Activated CD4-positive, alpha-beta T cell treated with anti-CD3 and anti-CD28 coated beads for 24 hours (primary cell): ENCODE measurements at regions not wholly inside any gene's neighbourhood (a gene's known extent, or its start where the extent isn't known, plus 50 kb on each side); places are given as distances from the start of the nearest gene placed in this dataset.
"Not testable (repeated sequence)": the region's sequence is repeated elsewhere in the genome, so short reads cannot be mapped to it uniquely, and the experiment has no call there.

ENCODE experiments used
- DNase-seq, 2 donors: peaks; one replicate each; pipeline ENCODE4 v3.0.0-alpha.2; 2020; ENCODE audit warnings: low read depth in 2 of 2

DNA sequence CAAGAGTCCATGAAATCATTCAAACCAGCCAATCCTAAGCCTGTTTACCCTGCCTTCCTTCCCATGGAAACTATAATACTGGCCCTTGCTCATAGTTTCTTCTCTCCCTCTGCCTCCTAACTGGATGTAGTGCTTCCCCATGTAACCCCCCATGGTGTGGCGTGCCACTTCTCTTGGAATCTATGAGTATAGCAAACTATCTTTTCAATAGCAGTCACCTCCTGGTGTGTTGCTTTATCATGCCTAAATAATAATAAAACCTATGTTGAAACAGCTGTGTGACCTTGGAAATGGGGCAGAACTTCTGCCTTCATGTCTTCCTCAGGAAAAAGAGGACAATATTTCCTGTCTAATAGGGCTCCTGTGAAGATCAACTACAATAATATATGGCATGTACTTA lies 234.8 kb upstream of the EDNRA start:
- no peak for DNase-seq

- DNase-seq: not testable (repeated sequence)
Measured at GRCh38 chr4:147246528-147246927, 234.4 kb upstream of the EDNRA start.

DNA sequence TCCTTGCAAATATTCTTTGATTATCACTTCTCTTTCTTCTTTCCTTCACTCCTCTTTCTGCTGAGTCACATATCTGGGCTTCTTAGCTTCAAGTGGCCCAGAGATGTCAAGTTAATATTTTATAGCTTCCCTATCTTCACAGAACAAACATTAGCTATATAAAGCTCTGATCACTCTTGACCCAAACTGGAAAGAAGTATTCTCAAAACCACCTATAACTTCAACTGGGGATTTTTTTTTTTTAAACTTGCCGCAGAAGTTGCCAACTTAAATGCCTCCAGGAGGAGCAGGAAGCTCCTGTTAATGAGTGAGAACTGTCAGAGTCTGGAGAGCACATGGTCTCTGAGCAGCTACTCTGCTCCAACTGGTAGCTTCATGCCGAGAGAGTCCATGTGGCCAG lies 233.3 kb upstream of the EDNRA start:
- no peak for DNase-seq

- no peak for DNase-seq
Measured at GRCh38 chr4:147250062-147250461, 230.8 kb upstream of the EDNRA start.

GRCh38 chr4:147255268-147255667 lies 225.6 kb upstream of the EDNRA start:
- DNase-seq: not testable (repeated sequence)

DNA sequence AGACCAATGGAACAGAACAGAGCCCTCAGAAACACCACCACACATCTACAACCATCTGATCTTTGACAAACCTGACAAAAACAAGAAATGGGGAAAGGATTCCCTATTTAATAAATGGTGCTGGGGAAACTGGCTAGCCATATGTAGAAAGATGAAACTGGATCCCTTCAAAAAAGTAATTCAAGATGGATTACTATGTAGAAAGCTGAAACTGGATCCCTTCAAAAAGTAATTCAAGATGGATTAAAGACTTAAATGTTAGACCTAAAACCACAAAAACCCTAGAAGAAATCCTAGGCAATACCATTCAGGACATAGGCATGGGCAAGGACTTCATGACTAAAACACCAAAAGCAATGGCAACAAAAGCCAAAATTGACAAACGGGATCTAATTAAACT lies 221.6 kb upstream of the EDNRA start:
- not testable (repeated sequence) for DNase-seq

- no peak for DNase-seq
Measured at GRCh38 chr4:147284256-147284835, 196.6 kb upstream of the EDNRA start.

- DNase-seq: no peak
Measured at GRCh38 chr4:147284935-147285334, 196.0 kb upstream of the EDNRA start.

- no peak for DNase-seq
Measured at GRCh38 chr4:147285751-147286150, 195.1 kb upstream of the EDNRA start.

DNA sequence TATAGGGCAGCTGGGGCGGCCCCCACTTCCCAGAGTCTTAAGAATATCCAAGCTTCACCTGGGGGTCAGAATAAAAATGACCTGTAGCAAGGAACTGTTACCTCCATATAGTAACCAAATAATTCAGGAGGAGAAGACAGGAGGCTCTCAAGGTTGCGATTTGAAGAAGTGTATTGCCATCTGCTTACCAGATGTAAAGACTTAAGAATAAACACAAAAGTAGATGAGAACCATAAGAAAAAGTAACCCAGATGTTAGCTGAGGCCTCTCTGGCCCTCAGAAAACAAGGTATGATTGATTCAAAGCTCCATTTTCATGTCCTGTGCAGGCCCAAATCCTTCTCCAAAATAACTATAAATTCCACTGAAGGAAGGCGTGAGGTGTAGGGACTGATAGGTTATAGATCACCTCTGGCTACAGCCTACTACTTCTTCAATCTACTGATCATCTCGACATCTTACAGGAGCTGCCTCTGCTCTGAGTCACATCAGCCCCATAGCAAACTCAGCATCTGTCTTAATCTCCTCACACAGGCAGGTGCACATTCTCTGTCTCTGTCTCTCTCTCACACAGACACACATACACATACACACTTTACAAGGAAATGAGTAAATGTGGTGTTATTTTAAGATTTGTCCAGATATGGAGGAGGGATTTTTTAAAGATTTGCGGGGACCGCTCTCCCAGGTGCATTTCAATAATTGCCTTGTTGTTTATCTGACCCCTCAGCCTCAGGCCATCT lies 193.9 kb upstream of the EDNRA start:
- no peak for DNase-seq

GRCh38 chr4:147287588-147287890 lies 193.4 kb upstream of the EDNRA start:
- DNase-seq: no peak

GRCh38 chr4:147288512-147288911 lies 192.4 kb upstream of the EDNRA start:
- DNase-seq: no peak

DNA sequence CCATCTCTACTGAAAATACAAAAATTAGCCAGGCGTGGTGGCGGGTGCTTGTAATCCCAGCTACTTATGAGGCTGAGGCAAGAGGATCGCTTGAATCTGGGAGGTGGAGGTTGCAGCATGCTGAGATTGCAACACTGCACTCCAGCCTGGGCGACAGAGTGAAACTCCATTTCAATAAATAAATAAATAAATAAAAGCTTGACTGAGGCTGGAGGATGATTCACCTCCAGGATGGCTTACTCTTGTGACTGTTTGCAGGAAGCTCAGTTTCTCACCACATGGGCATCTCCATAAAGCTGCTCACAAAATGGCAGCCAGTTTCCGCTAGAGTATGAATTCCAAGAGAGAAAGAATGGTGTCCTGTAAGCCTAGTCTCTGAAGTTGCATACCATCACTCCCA lies 191.7 kb upstream of the EDNRA start:
- DNase-seq: no peak

DNA sequence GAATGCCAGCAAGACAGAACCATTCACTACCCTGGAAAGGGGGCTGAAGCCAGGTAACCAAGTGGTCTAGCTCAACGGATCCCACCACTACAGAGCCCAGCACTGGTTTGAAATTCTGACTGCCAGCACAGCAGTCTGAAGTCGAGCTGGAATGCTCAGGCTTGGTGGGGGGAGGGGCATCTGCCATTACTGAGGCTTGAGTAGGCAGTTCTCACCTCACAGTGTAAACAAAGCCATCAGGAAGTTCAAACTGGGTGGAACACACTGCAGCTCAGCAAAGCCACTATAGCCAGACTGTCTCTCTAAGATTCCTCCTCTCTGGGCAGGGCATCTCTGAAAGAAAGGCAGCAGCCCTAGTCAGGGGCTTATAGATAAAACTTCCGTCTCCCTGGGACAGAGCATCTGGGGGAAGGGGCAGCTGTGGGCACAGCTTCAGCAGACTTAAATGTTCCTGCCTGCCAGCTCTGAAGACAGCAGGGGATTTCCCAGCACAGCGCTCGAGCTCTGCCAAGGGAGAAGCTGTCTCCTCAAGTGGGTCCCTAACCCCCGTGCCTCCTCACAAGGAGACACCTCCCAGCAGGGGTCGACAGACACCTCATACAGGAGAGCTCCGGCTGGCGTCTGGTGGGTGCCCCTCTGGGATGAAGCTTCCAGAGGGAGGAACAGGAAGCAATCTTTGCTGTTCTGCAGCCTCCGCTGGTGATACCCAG lies 188.1 kb upstream of the EDNRA start:
- not testable (repeated sequence) for DNase-seq

DNA sequence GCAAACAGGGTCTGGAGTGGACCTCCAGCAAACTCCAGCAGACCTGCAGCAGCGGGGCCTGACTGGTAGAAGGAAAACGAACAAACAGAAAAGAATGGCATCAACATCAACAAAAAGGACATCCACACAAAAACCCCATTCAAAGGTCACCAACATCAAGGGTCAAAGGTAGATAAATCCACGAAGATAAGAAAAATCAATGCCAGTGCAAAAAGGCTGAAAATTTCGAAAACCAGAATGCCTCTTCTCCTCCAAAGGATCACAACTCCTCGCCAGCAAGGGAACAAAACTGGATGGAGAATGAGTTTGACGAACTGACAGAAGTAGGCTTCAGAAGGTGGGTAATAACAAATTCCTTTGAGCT lies 187.6 kb upstream of the EDNRA start:
- DNase-seq: not testable (repeated sequence)

- no peak for DNase-seq
Measured at GRCh38 chr4:147299205-147299604, 181.7 kb upstream of the EDNRA start.

GRCh38 chr4:147303174-147303872 lies 177.6 kb upstream of the EDNRA start:
- no peak for DNase-seq

GRCh38 chr4:147303873-147304229 lies 177.0 kb upstream of the EDNRA start:
- no peak for DNase-seq

- DNase-seq: no peak
Measured at GRCh38 chr4:147307896-147308674, 172.8 kb upstream of the EDNRA start.

DNA sequence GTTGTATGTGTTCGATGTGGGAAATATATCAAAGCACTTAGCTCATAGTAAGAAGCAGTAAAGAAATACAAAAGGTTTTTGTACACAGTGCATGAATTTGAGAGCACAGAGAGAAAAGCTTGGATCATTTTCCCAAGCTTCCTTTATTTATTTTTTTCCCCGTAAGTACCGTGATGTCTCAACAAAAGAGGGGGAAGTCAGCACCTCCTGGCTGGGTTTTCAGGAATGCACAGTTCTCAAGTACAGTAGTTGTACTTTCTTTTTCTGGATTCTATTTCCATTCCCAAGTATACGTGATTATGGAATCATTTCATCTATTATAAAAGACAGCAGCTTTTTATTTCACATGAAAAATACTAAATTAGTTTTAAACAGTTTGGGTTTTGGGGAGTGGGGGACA lies 171.5 kb upstream of the EDNRA start:
- no peak for DNase-seq

DNA sequence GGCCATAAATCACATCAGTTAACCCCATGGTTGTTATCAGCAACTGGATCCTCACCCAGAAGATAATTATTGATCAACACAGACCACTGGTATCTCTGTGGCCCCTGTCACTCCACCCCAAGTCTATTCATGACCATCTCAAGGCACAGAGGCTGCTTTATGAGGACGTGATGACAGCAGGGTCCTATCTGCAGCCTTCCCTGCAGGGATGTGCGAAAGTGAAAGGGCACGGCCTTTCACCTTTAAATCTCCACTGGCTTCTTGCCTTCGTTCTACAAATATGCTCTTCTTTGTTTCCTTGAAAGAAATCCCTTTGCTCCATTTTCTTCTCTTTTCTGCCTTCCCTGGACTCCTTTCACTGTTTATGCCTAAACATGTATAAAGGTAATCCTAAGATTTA lies 170.6 kb upstream of the EDNRA start:
- no peak for DNase-seq

DNA sequence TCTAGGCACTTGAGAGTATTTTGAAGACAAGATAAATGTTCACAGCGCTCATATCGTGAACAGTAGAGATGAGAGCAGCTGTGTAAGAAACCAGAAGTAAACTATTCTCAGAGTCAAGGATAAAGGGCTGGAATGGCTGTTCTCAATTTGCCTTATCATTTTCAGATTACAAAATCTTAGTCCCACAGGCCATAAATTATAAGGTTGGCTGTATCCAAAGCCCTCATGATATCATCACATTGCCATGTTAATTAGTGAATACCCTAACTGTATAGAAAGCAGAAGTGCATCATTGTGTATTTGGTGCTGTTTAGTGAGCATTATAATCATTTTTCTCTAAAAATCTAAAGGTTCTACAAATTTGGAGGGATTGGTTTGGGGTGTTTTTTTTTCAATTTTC lies 168.9 kb upstream of the EDNRA start:
- no peak for DNase-seq
